GM21528 (cell line): ENCODE measurements at regions not wholly inside any gene's neighbourhood (a gene's known extent, or its start where the extent isn't known, plus 50 kb on each side); places are given as distances from the start of the nearest gene placed in this dataset.

Experiments used
- ATAC-seq: cut with Tn5 transposase; IDR thresholded peaks from one replicate; pipeline ENCODE4 v1.9.1; 2021; ENCODE audit warnings: mild to moderate bottlenecking, moderate library complexity; ENCODE audit not compliant: unreplicated experiment, low FRiP score

DNA sequence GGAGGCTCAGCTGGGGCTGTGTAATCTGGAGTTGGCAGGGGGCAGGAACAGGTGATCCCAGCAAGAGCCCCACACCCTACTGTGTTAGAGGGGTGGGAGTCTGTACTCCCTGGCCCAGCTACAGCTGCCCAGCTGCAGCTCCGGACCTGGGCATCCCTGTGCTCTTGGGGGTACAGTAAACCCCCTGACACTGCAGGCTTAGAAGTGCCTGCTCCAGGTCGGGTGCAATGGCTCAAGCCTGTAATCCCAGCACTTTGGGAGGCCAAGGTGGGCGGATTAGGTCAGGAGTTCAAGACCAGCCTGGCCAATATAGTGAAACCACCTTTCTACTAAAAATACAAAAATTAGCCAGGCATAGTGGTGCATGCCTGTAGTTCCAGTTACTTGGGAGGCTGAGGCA, 1228.6 kb upstream of the EYS start:
- ATAC-seq, result no peak

DNA sequence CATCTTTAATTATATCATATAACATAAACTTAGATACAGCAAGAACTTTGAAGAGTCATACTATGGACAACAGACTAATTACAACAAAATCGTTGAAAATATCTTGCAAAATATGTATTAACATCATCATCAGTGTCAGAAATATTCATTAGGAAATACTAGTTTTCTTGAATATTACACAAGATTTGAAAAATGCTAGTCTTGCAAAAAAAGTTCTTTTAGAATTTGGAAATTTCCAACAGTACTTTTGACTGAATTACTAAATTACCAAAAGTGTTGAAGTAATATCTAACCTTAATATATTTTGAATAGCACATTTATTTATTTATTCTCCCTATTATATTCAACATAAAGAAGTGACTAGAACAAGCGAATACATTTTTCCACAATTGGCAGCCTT, 1224.8 kb upstream of the EYS start:
- no peak for ATAC-seq

DNA sequence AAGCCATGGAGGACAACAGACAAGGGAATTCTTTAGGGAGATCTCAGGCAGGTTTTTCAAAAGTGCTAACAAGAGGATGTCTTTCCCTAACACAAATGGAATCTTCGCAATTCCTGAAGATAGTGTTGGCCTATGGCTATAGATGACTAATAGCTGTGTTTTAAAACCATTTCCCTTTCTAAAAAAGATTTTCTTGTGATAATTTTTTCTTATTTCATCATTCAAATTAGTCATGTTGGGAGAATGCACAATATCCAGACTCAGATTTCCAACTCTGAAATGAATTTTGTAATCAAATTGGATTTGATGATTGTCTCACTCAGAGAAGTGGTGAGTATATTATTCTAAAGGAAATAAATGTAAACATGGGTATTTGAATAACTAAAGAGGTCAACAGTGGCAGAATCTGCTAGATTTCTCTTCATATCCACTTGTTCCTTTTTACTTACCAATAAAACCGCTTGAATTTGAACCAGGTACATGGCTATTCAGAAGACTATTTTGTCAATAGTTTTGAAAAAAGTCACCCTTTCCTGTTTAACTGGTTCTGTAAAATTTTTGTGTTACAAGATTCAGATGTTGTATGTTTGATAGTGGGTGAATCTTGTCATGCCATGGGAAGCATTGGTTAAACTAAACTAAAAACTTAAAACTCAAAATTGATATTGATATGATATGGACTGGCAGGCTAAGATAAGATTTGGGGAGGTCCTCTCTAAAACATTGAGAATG, 1223.7 kb upstream of the EYS start:
- ATAC-seq, result no peak

DNA sequence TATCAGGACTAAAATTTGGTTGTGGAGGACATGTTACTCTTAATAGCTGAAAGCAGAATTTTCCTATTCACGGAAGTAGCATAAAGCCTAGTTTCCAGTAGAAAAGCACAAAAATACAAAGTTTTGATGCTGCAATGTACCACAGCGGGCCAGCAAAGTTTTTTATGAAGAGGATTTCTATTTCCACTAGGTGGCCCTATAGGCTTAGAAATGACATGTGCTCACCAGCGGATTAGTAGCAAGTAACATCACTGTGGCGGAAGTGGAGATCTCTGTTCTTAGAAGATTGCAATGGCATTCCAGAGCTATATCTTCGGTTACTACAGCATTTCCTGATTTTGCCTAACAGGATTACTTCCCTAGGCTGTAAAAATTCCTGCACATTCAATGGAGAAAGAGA, 1219.0 kb upstream of the EYS start:
- no peak for ATAC-seq

DNA sequence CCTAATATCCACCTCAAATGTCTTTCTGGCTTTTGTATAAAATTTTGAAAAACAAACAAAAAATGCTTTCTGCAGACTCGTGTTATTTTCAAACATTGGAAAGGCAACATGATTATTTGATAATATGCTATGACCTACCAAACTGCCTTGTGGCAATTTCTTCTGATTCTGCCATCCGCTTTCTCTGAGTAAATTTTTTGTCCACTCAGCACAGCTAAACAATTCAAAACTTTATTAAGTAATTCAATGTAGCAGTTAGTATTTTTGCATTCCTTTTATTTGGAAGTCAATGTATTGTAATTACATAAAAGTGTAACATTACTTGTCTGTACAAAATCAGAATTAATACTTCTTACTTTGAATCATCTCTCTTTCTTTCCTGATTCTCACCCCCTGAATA, 1206.6 kb upstream of the EYS start:
- no peak for ATAC-seq

GRCh38 chr6:66902457-66902856, 1195.4 kb upstream of the EYS start:
- ATAC-seq, result no peak

DNA sequence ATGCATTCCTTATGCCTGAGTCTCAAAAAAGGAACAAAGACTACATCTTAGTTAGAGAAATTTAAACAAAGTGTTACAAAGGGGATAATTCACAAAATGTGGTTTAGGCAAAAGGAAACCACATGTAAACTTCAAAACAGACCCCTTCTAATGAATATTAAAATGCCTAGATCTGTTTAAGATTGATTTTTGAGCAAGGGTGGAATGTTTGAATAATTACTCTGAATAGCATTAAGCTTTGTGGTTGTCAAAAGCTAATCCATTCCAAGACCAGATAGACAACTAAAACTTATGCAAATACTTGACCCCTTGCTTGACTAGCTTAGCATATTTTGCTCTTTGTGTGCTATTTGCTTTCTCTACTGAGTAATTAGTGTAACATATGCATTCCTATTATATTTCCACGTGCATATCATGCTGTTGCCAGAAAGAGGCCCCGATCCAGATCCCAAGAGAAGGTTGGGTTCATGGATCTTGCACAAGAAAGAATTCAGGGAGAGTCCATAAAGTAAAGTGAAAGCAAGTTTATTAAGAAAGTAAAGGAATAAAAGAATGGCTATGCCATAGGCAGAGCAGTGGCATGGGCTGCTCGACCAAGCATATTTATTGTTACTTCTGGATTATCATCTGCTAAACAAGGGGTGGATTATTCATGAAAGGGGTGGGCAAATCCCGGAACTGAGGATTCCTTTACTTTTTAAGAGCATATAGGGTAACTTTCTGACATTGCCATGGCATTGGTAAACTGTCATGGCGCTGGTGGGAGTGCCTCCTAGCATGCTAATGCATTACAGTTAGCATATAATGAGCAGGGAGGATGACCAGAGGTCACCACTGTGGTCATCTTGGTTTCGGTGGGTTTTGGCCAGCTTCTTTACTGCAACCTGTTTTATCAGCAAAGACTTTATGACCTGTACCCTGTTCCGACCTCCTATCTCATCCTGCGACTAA, 1193.4 kb upstream of the EYS start:
- no peak for ATAC-seq

GRCh38 chr6:66897576-66897975, 1190.5 kb upstream of the EYS start:
- no peak for ATAC-seq

DNA sequence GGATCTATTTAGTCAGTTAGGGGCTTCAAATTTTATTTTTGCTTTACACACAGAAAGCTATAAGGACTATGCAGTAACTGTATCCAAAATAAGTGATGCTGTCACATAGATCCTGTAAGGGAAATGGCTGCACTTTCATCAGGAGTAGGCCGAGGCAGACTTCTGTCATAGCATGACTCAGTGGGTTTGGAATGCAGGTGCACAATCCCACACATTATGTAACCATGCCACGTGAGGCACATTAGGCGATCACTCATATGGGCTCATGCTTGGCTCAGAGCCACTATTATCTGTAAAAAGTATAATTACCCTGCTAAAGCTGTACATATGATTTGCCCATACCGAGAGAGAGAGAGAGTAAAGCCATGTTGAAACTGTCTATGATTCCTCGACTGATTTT, 1189.4 kb upstream of the EYS start:
- no peak for ATAC-seq

- ATAC-seq, result no peak
Measured at GRCh38 chr6:66883453-66883852, 1176.4 kb upstream of the EYS start.

GRCh38 chr6:66866801-66867200, 1159.8 kb upstream of the EYS start:
- no peak for ATAC-seq

- no peak for ATAC-seq
Measured at GRCh38 chr6:66865771-66866170, 1158.7 kb upstream of the EYS start.

DNA sequence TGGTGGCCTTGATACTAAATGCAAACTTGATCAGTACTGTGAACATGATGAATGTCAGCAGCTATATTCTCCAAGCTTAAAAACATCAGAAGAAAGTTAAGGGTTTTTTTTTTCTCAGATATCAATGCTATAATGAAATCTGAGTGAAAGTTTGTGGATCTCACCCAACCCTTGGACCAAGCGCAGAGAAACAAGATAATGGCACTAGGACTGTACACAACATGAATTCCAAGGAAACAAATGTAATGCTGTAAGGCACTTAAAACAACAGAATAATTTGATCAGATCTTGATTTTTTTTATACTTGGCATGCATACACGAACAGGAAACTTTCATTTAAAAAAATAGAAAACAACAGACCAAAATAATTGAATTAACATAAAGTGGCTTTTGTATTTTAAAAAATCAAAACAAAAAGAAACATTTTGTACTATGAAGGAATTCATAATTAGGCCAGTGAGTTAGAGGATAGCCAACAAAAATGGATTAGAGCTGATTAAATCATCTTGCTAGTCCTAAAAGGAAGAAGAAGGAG, 1154.0 kb upstream of the EYS start:
- no peak for ATAC-seq

DNA sequence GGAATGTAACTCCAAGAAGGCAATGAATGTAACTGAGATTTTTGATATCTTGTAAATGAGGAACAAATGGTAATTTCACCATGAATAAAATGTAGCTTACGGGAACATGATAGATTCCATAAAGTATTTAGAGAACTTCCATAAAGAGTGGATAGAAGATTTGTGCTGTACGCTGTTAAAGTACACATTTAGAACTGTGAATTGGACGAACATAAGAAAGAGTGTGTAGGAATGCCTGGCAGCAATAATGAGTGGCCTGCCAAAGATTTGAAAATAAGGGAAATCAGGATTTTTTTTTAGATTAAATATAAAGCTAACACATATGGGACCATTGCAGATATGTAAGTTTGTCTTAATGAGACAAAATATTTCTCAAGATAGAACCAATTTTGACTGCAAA, 1153.3 kb upstream of the EYS start:
- no peak for ATAC-seq

DNA sequence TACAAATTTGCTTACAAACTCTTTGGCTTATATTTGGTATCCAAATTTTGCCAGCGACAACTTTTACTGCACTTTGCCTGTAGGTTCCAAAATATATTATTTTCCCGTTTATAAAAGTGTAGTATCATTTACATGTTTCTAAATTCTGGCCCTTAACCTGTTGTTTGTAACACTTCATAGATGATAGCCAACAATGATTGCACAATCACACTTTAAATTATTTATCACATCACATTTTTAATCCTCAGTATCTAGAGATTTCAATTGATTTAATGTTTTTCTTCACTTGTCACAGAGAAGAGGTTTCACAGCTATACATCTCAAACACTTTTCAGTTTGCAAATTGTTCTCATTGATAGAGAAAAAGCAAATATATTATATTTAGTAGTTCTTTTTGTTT, 1151.2 kb upstream of the EYS start:
- no peak for ATAC-seq

GRCh38 chr6:66854014-66854413, 1147.0 kb upstream of the EYS start:
- ATAC-seq, result no peak

- ATAC-seq, result no peak
Measured at GRCh38 chr6:66851930-66852329, 1144.9 kb upstream of the EYS start.

- ATAC-seq, result no peak
Measured at GRCh38 chr6:66849843-66850242, 1142.8 kb upstream of the EYS start.

GRCh38 chr6:66848244-66848953, 1141.4 kb upstream of the EYS start:
- ATAC-seq, result no peak

DNA sequence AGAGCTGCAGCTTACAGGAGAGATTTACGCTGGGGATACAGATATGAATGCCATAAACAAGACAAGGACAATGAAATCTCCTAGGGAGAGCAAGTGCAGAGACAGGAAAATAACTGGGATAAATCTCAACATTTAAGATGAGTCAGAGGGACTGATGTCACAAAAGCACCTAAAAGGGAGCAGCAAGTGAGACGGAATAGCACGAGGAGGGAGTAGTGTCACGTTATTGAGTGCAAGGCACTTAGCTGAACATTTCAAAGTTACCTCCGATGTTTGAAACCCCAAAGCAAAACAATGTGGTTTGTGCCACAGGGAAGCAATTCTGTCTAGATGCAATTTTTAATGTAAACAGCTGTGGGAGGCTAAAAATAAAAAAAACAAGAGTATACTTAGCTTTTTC, 1131.7 kb upstream of the EYS start:
- no peak for ATAC-seq

DNA sequence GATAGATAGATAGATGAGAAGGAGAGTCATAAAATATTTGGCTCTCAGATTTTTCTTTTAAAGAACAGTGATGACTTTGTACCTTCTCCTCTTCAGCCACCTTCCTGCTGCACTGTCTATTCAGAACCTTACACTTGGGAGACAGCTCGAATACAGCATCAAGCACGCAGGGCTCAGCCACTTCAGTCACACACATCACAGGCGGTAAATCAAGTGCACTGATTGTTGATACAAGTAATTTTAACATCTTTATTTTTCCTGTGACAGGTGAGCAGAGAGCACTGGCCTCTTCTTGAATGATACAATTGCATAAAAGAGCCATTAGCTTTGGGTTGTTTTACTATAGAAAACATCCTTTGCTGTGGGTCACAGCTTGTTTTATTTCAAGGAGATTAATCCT, 1118.5 kb upstream of the EYS start:
- ATAC-seq, result no peak
